Thyroid gland (tissue), 4 donors: ENCODE measurements at regions not wholly inside any gene's neighbourhood (a gene's known extent, or its start where the extent isn't known, plus 50 kb on each side); places are given as distances from the start of the nearest gene placed in this dataset.

Experiments
- POLR2A ChIP-seq, 2 donors: fragments of 450-650 bp; IDR thresholded peaks; one replicate each; pipeline ENCODE4 v1.6.1; 2017; ENCODE audit warnings: antibody characterized with exemption in 2 of 2, mild to moderate bottlenecking in 2 of 2, moderate library complexity in 1 of 2
- TF ChIP-seq, protein P1 (sequence below), 6 experiments: fragments of 200-600 bp in 3 of 6; fragments of 450-650 bp in 3 of 6; sonication (generic) in 3 of 6; IDR thresholded peaks; one replicate each; pipeline ENCODE4 v1.5.1; 2016 to 2019; ENCODE audit warnings: antibody characterized with exemption in 6 of 6, mild to moderate bottlenecking in 2 of 6, inconsistent platforms in 1 of 6, moderate library complexity in 1 of 6

DNA sequence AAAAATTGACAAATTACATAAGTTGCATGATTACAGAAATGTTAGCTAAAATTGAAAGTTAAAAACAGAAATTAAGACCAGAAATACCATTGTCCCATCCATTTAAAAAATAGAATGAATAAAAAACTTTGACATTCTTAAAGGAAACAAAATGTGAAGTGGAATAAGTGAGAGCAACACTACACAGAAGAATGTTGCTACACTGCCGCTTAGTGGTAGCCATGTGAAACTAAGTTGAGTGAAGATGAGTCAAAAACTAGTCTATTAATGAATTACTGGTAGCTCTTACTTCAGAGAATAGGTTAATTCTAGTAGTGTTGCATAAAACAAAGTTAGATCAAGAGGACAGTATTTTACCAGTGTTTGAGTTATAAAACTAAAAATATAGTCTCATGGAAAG is 571.0 kb upstream of the KLHL4 start:
- TF ChIP-seq, protein P1, sequence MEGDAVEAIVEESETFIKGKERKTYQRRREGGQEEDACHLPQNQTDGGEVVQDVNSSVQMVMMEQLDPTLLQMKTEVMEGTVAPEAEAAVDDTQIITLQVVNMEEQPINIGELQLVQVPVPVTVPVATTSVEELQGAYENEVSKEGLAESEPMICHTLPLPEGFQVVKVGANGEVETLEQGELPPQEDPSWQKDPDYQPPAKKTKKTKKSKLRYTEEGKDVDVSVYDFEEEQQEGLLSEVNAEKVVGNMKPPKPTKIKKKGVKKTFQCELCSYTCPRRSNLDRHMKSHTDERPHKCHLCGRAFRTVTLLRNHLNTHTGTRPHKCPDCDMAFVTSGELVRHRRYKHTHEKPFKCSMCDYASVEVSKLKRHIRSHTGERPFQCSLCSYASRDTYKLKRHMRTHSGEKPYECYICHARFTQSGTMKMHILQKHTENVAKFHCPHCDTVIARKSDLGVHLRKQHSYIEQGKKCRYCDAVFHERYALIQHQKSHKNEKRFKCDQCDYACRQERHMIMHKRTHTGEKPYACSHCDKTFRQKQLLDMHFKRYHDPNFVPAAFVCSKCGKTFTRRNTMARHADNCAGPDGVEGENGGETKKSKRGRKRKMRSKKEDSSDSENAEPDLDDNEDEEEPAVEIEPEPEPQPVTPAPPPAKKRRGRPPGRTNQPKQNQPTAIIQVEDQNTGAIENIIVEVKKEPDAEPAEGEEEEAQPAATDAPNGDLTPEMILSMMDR (IDR thresholded peaks at IDR 0.05), result peak in 4 of 6 experiments; percentile 11 to 39 (median 28)
- no peak for TF ChIP-seq POLR2A (IDR thresholded peaks at IDR 0.05)
